Left ventricle myocardium inferior (tissue), 1 donor: ENCODE measurements at regions not wholly inside any gene's neighbourhood (a gene's known extent, or its start where the extent isn't known, plus 50 kb on each side); places are given as distances from the start of the nearest gene placed in this dataset.

ENCODE experiments used
- DNase-seq: peaks from one replicate; pipeline ENCODE4 v3.0.0-alpha.2; 2020
- H3K27ac ChIP-seq: fragments of 200-600 bp; replicated peaks from 2 replicates; pipeline ENCODE4 v1.8.0; 2021
- H3K27me3 ChIP-seq: fragments of 200-600 bp; 2 replicates; pipeline ENCODE4 v1.8.0; 2021; ENCODE audit warnings: low read depth
- H3K36me3 ChIP-seq: fragments of 200-600 bp; 2 replicates; pipeline ENCODE4 v1.8.0; 2021
- H3K4me1 ChIP-seq: fragments of 200-600 bp; 2 replicates; pipeline ENCODE4 v1.8.0; 2021
- H3K4me3 ChIP-seq: fragments of 200-600 bp; 2 replicates; pipeline ENCODE4 v1.8.0; 2021; ENCODE audit warnings: mild to moderate bottlenecking, moderate library complexity
- H3K9me3 ChIP-seq: fragments of 200-600 bp; replicated peaks from 2 replicates; pipeline ENCODE4 v1.8.0; 2021
- intact Hi-C: fragments of 100-400 bp; cut with micrococcal nuclease; formaldehyde crosslinking; loops from one replicate; pipeline ENCODE4 v1.11.0; 2022
- TF ChIP-seq, protein P1 (sequence below): fragments of 200-600 bp; IDR thresholded peaks from 2 replicates; pipeline ENCODE4 v1.8.0; 2021; ENCODE audit warnings: antibody characterized with exemption, mild to moderate bottlenecking, borderline replicate concordance
- donor health status: DM: no; HTN: yes; CAD: no; lungs with severe emphysema.

DNA sequence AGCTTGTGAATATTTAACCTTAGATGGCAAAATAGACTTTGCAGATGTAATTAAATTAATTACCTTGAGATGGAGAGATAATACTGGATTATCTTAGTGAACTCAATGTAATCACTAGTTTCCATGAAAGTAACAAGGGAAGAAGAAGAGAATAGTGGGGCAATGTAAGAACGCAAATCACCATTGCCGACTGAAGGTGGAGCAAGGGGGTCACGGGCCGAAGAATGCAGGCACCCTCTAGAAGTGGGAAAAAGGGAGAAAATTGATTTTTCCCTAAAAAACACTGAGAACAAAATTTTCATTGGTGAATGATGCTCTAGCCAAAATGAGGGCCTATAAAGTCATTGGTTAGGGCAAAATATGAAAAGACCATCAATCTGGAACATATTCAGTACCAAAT lies 375.6 kb upstream of the EPHA5 start:
- no peaks in the 10 kb centered on the region for H3K9me3 ChIP-seq
- no peaks in the 10 kb centered on the region for H3K4me1 ChIP-seq
- intact Hi-C loops, result no loop called here
- H3K36me3 ChIP-seq, result no peaks in the 10 kb centered on the region
- H3K27me3 ChIP-seq, result no peaks in the 10 kb centered on the region
- no peak for DNase-seq
- H3K4me3 ChIP-seq, result no peak overlapping the region
- no peak overlapping the region for H3K27ac ChIP-seq
- TF ChIP-seq, protein P1, sequence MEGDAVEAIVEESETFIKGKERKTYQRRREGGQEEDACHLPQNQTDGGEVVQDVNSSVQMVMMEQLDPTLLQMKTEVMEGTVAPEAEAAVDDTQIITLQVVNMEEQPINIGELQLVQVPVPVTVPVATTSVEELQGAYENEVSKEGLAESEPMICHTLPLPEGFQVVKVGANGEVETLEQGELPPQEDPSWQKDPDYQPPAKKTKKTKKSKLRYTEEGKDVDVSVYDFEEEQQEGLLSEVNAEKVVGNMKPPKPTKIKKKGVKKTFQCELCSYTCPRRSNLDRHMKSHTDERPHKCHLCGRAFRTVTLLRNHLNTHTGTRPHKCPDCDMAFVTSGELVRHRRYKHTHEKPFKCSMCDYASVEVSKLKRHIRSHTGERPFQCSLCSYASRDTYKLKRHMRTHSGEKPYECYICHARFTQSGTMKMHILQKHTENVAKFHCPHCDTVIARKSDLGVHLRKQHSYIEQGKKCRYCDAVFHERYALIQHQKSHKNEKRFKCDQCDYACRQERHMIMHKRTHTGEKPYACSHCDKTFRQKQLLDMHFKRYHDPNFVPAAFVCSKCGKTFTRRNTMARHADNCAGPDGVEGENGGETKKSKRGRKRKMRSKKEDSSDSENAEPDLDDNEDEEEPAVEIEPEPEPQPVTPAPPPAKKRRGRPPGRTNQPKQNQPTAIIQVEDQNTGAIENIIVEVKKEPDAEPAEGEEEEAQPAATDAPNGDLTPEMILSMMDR, result no peak

DNA sequence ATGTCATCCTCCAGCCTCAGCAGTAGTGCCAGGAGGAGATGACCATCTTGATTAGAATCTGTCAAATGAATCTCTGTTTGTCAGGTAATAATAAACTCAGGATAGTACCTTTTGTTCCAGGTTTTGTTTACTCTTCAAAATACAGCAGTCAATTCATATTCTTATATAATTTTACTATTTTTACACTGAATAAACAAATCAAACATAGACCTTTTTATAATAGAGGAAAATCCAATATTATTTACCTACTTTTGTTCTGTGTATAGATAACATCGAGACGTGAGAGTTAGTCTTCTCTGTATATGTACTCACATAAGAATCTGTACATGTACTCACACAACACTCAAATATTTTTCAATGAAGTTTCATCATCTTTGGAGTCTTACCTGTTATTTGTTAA lies 365.4 kb upstream of the EPHA5 start:
- H3K36me3 ChIP-seq, result no peaks in the 10 kb centered on the region
- no peaks in the 10 kb centered on the region for H3K4me1 ChIP-seq
- no peak overlapping the region for H3K4me3 ChIP-seq
- peaks cover 23% of the 10 kb centered on the region for H3K9me3 ChIP-seq
- TF ChIP-seq, protein P1, result no peak
- H3K27me3 ChIP-seq, result no peaks in the 10 kb centered on the region
- H3K27ac ChIP-seq, result no peak overlapping the region
- intact Hi-C loops, result no loop called here
- no peak for DNase-seq

DNA sequence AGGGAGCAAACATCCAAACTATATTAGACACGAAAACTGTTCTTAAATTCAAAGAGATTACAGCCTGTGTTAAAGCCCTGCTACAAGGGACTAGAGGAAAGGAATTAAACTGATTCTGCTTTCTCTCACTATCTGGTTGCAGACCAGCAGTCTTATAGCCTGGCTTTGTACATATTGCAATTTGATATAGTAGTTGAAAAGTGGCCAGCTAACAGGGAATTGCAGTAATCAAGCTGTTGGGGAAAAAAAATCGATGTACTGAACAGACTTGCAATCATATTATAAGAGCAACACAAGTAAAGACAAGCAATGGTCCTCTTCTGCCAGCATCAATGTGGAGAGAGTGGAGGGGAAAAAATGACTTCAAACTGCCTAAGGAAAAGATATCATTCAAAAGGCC lies 364.4 kb upstream of the EPHA5 start:
- no peak for DNase-seq
- intact Hi-C loops, result no loop called here
- Histone ChIP-seq H3K4me3 (no peak overlapping the region), H3K4me1 (no peaks in the 10 kb centered on the region), H3K27me3 (no peaks in the 10 kb centered on the region), H3K9me3 (peaks cover 26% of the 10 kb centered on the region), H3K36me3 (no peaks in the 10 kb centered on the region), H3K27ac (no peak overlapping the region)
- TF ChIP-seq, protein P1, result no peak

DNA sequence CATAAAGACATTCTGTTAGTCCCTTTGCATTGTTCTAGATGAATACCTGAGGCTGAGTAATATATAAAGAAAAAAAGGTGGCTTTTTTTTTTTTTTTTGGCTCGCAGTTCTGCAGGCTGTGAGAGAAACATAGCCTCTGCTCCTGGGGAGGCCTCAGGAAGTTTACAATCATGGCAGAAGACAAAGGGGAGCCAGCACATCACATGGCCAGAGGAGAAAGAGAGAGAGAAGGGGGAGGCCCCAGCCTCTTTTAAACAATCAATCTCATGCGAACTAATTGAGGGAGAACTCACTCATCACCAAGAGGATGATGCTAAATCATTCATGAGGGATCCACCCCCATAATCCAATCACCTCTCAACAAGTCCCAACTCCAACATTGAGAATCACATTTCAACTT lies 364.0 kb upstream of the EPHA5 start:
- H3K4me1 ChIP-seq, result no peaks in the 10 kb centered on the region
- TF ChIP-seq, protein P1, result no peak
- H3K27ac ChIP-seq, result no peak overlapping the region
- H3K36me3 ChIP-seq, result no peaks in the 10 kb centered on the region
- DNase-seq, result no peak
- intact Hi-C loops, result no loop called here
- H3K27me3 ChIP-seq, result no peaks in the 10 kb centered on the region
- peaks cover 26% of the 10 kb centered on the region for H3K9me3 ChIP-seq
- H3K4me3 ChIP-seq, result no peak overlapping the region

DNA sequence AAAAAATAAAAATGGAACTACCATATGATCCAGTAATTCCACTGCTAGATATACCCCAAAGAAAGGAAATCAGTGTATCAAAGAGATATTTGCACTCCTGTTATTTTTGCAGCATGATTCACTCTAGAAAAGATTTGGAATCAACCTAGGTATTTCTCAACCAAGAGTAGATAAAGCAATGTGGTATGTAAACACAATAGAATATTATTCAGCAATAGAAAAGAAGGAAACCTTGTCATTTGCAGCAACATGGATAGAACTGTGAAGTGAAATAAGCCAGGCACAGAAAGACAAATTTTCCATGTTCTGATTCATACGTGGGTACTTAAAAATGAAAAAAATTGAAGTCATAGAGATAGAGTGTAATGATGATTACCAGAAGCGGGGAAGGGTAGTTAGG lies 362.3 kb upstream of the EPHA5 start:
- H3K36me3 ChIP-seq, result no peaks in the 10 kb centered on the region
- TF ChIP-seq, protein P1, result no peak
- no peaks in the 10 kb centered on the region for H3K27me3 ChIP-seq
- H3K9me3 ChIP-seq, result peaks cover 26% of the 10 kb centered on the region
- H3K4me3 ChIP-seq, result no peak overlapping the region
- H3K4me1 ChIP-seq, result no peaks in the 10 kb centered on the region
- intact Hi-C loops, result no loop called here
- DNase-seq, result no peak
- no peak overlapping the region for H3K27ac ChIP-seq

DNA sequence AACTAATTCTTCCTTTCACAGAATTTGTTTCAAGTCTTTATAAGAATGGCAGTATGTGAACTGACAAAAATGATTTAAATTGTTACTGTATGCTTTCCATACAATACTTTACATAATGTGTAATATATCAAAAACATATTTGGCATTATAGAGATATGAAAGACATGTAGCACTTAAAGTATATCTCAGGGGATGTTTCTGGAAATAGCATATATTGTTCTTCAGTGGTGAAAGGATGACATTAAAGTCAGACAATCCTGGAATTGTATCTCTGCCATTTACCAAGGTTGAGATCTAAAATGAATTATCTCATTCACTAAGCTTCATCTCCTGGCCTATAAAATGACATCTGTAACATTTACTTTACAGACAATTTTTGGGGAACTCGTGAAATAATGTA lies 358.4 kb upstream of the EPHA5 start:
- no peaks in the 10 kb centered on the region for H3K4me1 ChIP-seq
- H3K27ac ChIP-seq, result no peak overlapping the region
- TF ChIP-seq, protein P1, result no peak
- no peak for DNase-seq
- intact Hi-C loops, result no loop called here
- no peaks in the 10 kb centered on the region for H3K36me3 ChIP-seq
- H3K4me3 ChIP-seq, result no peak overlapping the region
- peaks cover 44% of the 10 kb centered on the region for H3K9me3 ChIP-seq
- H3K27me3 ChIP-seq, result no peaks in the 10 kb centered on the region
